ENCODE measurements at regions not wholly inside any gene's neighbourhood (a gene's known extent, or its start where the extent isn't known, plus 50 kb on each side); places are given as distances from the start of the nearest gene placed in this dataset.

DNA sequence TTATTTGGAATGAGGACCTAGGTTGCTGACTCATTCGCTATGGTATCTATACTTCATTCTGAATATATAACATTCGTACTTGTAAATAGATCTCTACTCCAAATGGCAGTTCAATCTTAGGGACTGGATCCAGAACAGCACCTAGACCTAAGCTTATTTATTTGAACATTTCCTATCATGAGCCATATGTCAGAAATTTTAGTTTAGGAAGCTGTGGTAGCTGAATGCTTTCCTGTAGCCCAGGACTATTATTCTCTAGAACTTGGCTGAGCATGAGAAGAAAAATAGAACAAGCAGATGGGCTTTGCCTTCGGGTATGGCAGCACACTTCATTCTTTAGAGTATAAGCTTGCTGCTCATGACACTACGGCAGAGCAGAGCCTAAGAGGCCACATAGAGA, 1114.4 kb upstream of the B3GALT2 start:
- no peak for DNase-seq (ENCODE audit: low read depth)
- TF ChIP-seq, protein P1, sequence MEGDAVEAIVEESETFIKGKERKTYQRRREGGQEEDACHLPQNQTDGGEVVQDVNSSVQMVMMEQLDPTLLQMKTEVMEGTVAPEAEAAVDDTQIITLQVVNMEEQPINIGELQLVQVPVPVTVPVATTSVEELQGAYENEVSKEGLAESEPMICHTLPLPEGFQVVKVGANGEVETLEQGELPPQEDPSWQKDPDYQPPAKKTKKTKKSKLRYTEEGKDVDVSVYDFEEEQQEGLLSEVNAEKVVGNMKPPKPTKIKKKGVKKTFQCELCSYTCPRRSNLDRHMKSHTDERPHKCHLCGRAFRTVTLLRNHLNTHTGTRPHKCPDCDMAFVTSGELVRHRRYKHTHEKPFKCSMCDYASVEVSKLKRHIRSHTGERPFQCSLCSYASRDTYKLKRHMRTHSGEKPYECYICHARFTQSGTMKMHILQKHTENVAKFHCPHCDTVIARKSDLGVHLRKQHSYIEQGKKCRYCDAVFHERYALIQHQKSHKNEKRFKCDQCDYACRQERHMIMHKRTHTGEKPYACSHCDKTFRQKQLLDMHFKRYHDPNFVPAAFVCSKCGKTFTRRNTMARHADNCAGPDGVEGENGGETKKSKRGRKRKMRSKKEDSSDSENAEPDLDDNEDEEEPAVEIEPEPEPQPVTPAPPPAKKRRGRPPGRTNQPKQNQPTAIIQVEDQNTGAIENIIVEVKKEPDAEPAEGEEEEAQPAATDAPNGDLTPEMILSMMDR (IDR thresholded peaks at IDR 0.05; ENCODE audit: low read length, missing control alignments), result no peak

DNA sequence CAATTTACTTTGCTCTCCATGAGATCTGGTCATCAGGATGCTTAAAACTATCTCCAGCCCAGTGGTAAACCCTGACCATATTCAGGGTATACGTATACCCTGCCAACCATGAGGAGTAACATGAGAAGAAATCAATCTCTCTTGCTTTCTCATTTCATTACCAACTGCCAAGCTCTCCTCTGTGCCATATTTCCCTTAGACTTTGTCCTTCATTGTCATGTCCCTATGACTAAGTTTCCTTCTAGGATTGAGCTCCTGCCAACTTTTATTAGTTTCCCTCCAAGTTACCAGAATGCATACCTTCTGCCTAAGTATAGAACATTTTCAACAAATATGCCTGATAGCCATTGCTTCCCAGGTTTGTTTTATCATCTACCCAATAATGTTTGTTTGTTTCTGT, 1113.9 kb upstream of the B3GALT2 start:
- DNase-seq (ENCODE audit: low read depth), result peak; percentile 14
- TF ChIP-seq, protein P1 (IDR thresholded peaks at IDR 0.05; ENCODE audit: low read length, missing control alignments), result no peak
- no peak overlapping the region for H3K4me3 ChIP-seq (replicated peaks; ENCODE audit: low read depth, low read length)

More for the DNA sequence above, 1114.4 kb upstream of the B3GALT2 start:
- no peak overlapping the region for H3K4me3 ChIP-seq (replicated peaks; ENCODE audit: low read depth, low read length)

DNA sequence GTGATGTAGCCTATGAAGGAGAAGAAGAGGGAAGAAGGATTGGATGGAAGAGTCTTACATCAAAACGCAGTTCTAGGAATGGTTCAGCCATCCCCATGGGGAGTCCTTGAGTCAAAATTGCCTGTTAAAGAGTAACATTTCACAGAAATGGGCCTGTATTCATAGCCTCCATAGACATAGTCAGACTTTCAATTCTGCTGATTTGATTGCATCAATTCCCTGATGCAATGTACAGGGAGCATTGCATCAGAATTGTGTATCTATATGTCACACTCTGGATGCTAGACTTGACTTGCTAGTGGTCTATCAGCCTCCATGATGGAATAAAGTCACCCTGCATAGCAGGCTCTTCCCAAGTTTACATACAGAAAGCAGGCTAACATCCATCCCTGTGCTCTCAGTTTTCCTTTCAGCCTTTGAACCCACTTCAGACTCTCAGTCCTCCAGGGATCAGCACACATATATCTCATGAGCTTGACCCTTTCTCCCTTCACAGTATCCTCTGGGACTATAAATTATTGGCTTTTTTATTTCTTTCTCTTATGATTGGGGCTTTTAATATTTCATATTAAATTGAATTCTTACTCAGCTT, 1111.7 kb upstream of the B3GALT2 start:
- TF ChIP-seq, protein P1 (IDR thresholded peaks at IDR 0.05; ENCODE audit: low read length, missing control alignments), result no peak
- no peak overlapping the region for H3K4me3 ChIP-seq (replicated peaks; ENCODE audit: low read depth, low read length)
- peak; percentile 8 for DNase-seq (ENCODE audit: low read depth)

DNA sequence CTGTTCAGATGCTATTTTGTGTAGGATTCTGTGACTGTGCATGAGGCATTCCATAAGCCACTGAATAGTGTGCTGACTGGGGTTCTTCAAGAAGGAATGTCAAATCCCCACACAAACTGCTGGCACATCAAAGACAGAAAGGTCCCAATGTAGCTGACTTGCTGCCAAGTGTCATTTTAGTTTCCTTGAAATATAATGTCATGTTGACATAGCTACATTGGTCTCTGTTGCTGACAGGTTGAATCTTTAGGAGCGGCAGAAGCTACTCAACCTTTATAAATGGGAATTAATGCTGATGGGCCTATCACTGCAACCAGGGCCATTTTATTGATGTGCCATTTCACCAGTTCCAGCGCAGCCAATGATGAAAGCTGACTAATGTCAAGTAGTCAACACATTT, 1110.7 kb upstream of the B3GALT2 start:
- no peak overlapping the region for H3K4me3 ChIP-seq (replicated peaks; ENCODE audit: low read depth, low read length)
- TF ChIP-seq, protein P1 (IDR thresholded peaks at IDR 0.05; ENCODE audit: low read length, missing control alignments), result no peak
- DNase-seq (ENCODE audit: low read depth), result no peak

DNA sequence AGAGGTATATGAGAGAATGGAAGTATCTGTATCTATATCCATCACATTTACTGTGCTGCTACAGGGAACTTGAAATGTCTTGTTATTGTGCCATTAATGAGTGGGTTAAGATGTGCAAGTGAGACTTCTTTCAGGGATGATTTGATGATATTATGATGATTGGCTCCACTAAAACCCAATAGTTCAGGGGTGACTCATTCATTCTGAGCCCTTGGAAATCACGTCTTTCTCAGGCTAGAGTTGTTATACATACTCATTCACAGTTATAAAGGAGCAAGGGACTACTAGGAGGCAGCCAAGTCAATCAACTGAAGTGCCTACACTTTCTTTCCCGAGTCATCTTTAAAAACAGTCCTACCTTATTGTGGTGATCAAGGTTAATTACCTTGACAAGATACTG, 1109.8 kb upstream of the B3GALT2 start:
- no peak overlapping the region for H3K4me3 ChIP-seq (replicated peaks; ENCODE audit: low read depth, low read length)
- no peak for DNase-seq (ENCODE audit: low read depth)
- TF ChIP-seq, protein P1 (IDR thresholded peaks at IDR 0.05; ENCODE audit: low read length, missing control alignments), result no peak

DNA sequence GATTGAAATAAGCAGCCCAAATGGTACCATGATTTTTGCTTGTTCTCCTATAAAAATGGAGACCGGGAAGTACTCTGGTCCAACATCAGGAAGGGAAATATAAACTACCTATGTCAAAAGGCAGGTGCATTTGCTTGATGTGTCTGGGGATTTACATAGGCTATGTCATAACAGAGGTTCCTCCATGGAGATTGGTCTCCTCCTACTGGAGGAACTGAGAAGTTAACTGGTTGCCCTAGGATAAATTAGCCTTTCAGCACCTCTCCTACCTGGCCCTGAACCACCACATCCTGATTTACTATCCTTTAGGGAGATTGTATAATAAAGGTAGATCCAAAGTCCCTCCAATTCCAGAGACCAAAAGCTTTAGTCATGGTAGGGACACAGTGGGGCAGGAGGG, 1109.3 kb upstream of the B3GALT2 start:
- TF ChIP-seq, protein P1 (IDR thresholded peaks at IDR 0.05; ENCODE audit: low read length, missing control alignments), result peak; percentile 81
- no peak overlapping the region for H3K4me3 ChIP-seq (replicated peaks; ENCODE audit: low read depth, low read length)
- peak; percentile 68 for DNase-seq (ENCODE audit: low read depth)

DNA sequence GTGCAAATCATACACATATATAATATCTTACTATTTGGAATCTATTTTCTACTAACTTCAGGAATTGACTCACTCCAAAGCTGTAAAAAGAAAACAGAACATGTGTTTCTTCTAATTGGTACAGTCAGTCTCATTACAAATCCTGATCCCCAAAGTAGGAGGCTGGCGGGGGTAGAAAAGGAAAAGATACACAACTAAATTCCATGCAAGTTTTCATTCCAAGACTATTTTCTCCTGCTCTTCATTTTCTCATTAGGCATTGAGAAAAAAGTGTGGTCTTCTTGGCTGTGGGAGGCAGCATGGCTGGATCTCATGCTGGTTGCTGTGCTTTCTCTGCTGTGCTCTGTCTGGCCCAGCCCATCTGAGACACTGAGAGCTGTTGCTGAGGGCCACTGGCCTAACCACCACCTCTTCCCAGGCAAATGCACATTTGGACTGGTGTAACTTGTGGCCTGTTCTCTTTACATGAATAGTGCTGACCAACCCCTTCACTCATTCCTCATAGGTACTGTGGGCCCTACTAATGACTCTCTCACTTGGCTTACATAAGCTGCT, 1107.5 kb upstream of the B3GALT2 start:
- TF ChIP-seq, protein P1 (IDR thresholded peaks at IDR 0.05; ENCODE audit: low read length, missing control alignments), result no peak
- DNase-seq (ENCODE audit: low read depth), result no peak
- no peak overlapping the region for H3K4me3 ChIP-seq (replicated peaks; ENCODE audit: low read depth, low read length)
